SKM-1 treated with dmso at 0.1 percent for 144 hours (cell line): ENCODE measurements at regions not wholly inside any gene's neighbourhood (a gene's known extent, or its start where the extent isn't known, plus 50 kb on each side); places are given as distances from the start of the nearest gene placed in this dataset.

Experiments used
- DNase-seq: peaks from one replicate; lab custom pipeline; 2025; ENCODE audit not compliant: unreplicated experiment; lab: John Stamatoyannopoulos, UW

DNA sequence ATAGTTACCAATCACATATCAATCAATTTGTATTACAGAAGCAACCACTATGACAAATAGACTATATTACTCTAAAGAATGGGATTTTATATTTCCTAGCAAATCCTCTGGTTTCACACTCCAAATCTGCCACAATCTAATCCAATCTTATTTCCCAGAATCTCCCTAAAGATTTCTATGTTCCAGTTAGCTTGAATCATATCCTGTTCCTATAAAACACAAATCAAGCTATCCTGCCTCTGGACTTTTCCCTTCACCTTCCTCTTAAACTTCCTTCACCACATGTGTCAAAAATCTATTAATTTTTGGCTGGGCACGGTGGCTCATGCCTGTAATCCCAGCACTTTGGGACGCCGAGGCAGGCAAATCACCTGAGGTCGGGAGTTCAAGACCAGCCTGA, 50.0 kb downstream of the PIK3C2A start:
- DNase-seq, result no peak

GRCh38 chr11:17156283-17156682, 51.5 kb downstream of the PIK3C2A start:
- DNase-seq, result no peak

DNA sequence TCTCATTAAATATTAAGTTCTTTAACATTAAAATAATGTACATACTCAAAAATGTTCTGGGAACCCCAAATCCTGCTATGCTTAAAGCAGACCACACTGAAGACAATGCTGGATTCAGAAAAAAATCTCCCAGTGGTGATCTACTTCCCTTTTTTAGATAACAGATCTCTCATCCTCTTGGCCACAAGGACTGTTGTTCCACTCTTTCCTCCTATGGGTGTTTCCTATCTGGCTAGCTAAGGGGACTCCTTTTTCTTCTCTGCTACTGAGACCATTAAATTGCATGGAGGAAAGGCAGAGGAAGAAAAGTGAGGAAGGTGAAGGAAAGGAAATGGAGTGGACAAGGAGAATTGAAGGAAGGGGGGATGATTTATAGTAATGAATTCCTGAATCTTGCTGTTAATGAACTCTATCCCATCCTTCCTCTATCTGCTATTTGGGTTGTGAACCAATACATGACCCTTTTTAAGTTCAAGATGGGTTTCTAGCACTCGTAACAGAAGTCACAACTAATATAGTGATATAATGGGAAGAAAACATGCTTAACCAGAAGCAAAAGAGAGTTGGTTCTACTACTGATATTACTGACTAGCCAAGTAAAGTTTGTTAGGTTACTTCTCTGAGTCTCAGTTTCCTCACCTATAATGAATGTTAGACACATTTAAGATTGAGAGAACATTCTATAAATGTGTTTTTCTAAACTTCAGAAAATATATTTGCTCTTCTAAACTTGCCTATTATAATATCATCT, 53.2 kb downstream of the PIK3C2A start:
- DNase-seq, result peak; percentile 56

DNA sequence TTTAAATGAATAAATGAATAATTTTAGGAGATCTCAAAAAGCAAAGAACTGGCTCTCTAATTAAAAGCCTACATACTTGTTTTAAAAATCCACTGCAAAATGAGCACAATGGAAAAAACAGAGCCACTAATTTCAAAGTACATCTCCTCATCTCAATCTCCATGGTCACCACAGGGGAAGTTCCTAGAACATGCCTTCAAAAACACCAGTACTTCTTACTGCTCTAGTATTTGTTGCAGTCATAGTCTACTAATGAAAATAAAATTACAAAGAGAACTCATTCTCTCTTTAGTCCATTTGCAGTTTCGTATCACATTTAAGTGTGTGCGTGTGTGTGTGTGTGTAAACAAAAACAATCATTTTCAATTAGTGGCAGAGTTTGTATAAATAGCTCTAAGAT, 54.0 kb downstream of the PIK3C2A start:
- DNase-seq, result no peak

- DNase-seq, result no peak
These were observed 55.5 kb downstream of the PIK3C2A start for GRCh38 chr11:17152306-17152705.

DNA sequence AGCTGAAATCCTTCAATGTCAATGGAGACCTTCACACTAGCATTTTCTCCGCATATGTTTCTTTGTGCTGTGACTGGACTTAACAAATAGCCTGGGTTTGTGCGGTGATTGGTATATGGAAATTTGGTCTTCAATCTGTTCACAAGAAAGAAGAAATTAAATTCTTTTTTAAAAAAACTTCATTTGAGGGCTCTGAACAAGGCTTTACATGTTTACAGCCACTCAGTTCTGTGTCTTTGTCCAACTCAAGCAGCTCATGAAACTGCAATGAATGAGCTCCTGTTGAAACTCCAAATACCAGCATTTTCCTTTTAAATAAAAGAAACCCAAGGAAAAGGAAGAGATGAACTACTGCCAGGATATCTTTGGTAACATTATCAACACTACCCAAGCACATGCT, 57.3 kb downstream of the PIK3C2A start:
- no peak for DNase-seq

DNA sequence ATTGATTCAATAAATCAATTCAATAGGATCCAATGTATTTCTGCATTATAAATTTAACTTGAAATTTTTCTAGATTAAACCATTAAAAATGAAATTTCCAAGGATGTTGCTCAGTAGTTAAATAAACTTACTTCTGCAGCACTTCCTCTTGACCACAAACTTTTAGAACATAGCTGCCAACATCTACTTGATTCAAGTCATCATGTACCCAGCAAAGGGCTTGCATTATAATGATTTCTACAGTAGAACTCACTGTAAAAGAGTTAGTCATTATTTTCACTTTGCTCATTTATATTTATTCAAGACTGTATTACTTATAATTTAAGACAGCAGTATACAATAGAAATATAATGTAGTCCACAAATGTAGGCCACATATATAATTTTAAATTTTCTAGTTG, 59.2 kb downstream of the PIK3C2A start:
- DNase-seq, result no peak

GRCh38 chr11:17145972-17146371, 61.8 kb downstream of the PIK3C2A start:
- DNase-seq, result no peak

GRCh38 chr11:17142450-17142849, 65.0 kb upstream of the RPS13 start:
- no peak for DNase-seq

GRCh38 chr11:17141156-17141555, 63.7 kb upstream of the RPS13 start:
- no peak for DNase-seq

DNA sequence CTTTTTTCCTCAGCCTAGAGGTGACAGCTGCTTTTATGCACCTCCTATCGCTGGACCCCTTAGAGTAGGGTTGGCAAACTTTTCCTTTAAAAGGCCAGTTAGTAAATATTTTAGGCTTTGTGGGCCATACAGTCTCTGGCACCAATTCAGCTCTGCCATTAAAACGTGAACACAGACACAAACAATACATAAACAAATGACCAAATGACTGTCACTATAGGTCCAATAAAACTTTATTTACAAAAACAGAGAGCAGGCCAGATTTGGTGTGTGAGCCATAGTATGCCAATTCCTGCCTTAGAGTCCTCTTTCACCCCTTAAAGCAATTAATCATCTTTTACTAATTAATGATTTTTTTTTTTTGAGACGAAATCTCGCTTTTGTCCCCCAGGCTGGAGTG, 61.1 kb upstream of the RPS13 start:
- DNase-seq, result no peak

DNA sequence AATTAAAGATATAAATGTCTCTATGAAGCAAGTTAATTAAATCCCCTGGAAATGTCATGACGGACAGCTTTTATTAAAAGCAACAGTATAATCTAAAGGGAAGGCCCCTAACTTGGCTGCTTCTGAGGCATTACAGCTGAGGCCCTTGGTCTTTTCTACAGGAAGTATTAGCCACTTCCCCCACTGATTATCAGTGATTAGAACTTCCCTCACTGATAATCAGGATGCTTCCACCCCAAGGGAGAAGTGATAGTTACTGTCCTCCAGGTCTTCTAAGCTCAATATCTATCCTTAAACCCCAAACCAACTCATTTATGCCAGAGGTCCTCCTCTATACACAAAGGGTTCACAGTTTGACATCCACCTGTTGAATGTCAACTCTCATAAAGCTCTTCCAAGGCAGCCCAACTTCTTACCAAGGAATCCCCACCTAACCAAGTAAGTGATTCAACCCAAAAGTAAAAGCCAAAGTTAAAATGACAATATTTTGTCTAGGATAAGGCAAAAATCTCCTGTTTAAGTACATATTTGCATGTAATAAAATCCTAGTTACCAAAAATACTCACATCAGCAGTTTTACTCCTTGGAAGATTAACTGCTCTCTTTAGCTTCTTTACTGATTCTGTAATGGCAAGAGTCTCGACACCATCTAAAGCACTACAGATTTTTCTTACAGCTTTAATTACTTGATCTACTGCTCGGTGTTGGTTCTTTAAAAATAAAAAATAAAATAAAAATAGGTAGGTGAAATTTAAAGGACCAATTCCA, 58.6 kb upstream of the RPS13 start:
- no peak for DNase-seq

DNA sequence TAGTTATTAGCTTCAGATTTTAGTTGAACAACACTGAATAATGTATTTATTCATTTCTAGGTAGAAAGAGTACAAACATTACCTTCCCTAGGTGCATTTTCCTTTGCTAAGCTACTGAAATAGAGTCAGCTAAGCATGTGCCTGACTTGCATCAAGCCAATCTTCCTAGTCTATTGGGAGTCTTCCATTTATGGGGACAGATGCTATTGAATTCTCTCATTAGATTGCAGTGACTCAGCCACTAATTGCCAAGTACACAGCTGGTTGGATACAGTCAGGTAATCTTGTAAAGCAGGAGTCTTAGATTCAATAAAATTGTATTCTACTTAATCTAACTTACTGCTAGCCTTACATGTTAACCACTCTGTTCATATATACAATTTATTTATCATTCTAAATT, 55.2 kb upstream of the RPS13 start:
- DNase-seq, result no peak

DNA sequence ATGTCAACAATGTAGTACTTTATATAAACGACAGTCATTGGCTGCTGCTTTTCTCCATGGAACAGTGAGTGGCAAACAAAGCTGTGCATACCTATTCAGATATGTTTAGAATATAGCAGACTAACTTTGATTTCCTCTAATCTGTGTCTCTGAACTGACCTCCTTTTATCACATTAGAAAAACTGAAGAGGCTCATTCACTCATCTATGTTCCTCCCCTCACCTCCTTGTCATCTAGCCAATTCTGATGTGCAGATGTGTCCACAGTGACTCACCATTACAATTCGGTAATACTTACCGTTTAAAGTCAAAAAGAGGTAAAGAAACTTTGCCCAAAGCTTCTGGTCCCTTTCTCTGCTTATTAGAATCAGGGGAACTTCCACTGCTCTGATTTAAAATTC, 51.5 kb upstream of the RPS13 start:
- DNase-seq, result no peak
